ENCODE measurements at regions not wholly inside any gene's neighbourhood (a gene's known extent, or its start where the extent isn't known, plus 50 kb on each side); places are given as distances from the start of the nearest gene placed in this dataset.

DNA sequence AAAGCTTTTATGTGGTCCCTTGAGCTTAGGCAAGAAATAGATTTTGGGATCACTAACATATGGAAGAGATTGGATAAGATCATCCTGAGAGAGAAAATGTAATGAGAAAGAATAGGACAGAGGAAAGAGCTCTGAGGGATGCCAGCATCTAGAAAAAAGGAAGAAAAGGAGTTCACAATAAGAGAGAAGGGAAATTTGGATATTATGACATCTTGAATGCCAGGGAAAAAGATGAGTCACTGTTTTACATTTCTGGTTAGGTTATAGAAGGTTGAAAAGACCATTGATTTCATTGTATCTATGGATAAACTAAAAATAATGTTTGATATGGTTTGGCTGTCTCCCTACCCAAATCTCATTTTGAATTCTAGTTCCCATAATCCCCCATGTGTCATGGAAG is 208.5 kb downstream of the MAD2L1 start:
- TF ChIP-seq CTCF (IDR thresholded peaks at IDR 0.05; ENCODE audit: low read depth, low read length): no peak
- TF ChIP-seq POLR2A (IDR thresholded peaks at IDR 0.05; ENCODE audit: extremely low read depth, insufficient read length): no peak
